GM12864 (cell line): ENCODE measurements at regions not wholly inside any gene's neighbourhood (a gene's known extent, or its start where the extent isn't known, plus 50 kb on each side); places are given as distances from the start of the nearest gene placed in this dataset.

ENCODE experiments used
- DNase-seq: peaks from one replicate; pipeline ENCODE4 v3.0.0-alpha.2; 2011; ENCODE audit warnings: low read depth
- H3K4me3 ChIP-seq: 2 replicates; pipeline ENCODE4 v1.5.1; 2011; ENCODE audit warnings: mild to moderate bottlenecking, low read depth, low read length, control low read depth
- TF ChIP-seq, protein P1 (sequence below): IDR thresholded peaks from 2 replicates; pipeline ENCODE4 v1.5.1; 2011; ENCODE audit warnings: low read depth, mild to moderate bottlenecking, moderate library complexity, low read length, control low read depth, inconsistent platforms; ENCODE audit errors: missing control alignments

GRCh38 chr4:111506706-111507105 lies 638.5 kb upstream of the FAM241A start:
- H3K4me3 ChIP-seq = no peak overlapping the region
- DNase-seq = no peak
- TF ChIP-seq, protein P1, sequence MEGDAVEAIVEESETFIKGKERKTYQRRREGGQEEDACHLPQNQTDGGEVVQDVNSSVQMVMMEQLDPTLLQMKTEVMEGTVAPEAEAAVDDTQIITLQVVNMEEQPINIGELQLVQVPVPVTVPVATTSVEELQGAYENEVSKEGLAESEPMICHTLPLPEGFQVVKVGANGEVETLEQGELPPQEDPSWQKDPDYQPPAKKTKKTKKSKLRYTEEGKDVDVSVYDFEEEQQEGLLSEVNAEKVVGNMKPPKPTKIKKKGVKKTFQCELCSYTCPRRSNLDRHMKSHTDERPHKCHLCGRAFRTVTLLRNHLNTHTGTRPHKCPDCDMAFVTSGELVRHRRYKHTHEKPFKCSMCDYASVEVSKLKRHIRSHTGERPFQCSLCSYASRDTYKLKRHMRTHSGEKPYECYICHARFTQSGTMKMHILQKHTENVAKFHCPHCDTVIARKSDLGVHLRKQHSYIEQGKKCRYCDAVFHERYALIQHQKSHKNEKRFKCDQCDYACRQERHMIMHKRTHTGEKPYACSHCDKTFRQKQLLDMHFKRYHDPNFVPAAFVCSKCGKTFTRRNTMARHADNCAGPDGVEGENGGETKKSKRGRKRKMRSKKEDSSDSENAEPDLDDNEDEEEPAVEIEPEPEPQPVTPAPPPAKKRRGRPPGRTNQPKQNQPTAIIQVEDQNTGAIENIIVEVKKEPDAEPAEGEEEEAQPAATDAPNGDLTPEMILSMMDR = no peak

DNA sequence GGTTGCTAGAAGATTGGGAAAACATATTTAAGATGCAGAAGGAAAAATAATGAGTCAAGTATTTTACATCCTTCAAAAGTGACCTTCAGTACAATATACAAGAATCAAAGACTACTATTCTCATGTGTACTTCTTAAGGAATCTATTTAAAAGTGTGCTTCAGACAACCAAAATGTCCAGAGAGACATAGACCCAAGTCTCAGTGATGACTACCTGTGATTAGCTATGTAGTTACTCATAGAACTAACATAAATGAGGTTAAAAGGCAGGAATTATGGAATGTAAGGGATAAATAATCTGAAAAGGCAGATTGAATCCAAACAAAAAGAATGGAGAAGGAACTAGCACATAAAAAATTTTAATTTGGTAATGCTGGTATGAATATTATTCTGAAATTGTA lies 634.7 kb upstream of the FAM241A start:
- no peak for DNase-seq
- H3K4me3 ChIP-seq = no peak overlapping the region
- TF ChIP-seq, protein P1 = no peak

DNA sequence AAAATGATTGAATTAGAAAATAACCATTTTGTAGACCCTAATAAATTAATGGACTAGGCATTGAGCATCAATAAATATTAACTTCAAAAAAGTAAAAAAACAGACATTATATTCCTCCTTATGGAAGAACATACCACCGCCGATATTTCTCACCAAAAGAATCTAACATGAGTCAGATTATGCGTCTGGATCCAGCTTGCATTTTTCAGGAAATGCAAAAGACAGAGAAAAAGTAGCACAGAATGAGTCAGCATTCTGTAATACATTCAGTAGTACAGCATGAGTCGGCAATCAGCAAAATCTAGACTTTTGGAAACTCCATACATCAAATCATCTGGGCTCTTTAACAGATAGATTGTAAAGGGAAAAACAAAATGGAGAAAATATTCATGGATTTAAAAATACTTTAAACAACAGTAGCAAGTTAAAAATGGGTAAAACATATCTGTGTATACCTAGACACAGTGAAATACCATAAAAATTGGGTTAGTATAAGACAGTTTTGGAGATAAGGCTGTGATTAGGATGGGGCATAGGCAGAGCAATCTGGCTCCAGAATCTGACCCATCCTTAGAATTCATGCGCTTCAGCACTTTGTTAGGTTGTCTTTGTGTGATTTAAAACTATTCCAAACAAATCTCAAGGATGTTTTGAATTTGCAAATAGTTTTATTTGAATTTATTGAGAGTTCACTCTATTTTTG lies 633.0 kb upstream of the FAM241A start:
- H3K4me3 ChIP-seq = no peak overlapping the region
- DNase-seq = no peak
- TF ChIP-seq, protein P1 = no peak

GRCh38 chr4:111519683-111520082 lies 625.6 kb upstream of the FAM241A start:
- DNase-seq = no peak
- H3K4me3 ChIP-seq = no peak overlapping the region
- TF ChIP-seq, protein P1 = no peak

DNA sequence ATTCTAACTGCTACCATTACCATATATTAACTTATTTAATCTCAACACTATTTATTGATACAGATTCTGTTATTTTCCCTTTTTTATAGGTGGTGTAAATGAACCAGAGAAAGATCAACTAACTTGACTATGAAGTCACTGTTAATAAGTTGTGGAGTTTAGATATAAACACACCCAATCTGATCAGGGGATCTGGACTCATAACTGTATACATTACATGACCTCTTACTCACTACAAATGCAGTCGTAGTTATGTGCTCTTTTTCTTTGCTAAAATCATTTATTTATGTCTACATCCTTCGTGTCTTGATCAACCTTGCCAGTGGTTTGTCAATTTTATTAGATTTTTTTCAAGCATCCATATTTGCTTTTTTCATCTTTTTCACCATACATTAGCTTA lies 614.8 kb upstream of the FAM241A start:
- no peak overlapping the region for H3K4me3 ChIP-seq
- TF ChIP-seq, protein P1 = no peak
- DNase-seq = no peak

GRCh38 chr4:111535792-111536191 lies 609.5 kb upstream of the FAM241A start:
- TF ChIP-seq, protein P1 = no peak
- no peak for DNase-seq
- H3K4me3 ChIP-seq = no peak overlapping the region

GRCh38 chr4:111537165-111537564 lies 608.1 kb upstream of the FAM241A start:
- TF ChIP-seq, protein P1 = no peak
- H3K4me3 ChIP-seq = no peak overlapping the region
- no peak for DNase-seq
